RPMI8226 (cell line): ENCODE measurements at regions not wholly inside any gene's neighbourhood (a gene's known extent, or its start where the extent isn't known, plus 50 kb on each side); places are given as distances from the start of the nearest gene placed in this dataset.
"Not testable (repeated sequence)": the region's sequence is repeated elsewhere in the genome, so short reads cannot be mapped to it uniquely, and the experiment has no call there.

ENCODE experiments used
- DNase-seq: peaks from one replicate; pipeline ENCODE4 v3.0.0-alpha.2; 2015

DNA sequence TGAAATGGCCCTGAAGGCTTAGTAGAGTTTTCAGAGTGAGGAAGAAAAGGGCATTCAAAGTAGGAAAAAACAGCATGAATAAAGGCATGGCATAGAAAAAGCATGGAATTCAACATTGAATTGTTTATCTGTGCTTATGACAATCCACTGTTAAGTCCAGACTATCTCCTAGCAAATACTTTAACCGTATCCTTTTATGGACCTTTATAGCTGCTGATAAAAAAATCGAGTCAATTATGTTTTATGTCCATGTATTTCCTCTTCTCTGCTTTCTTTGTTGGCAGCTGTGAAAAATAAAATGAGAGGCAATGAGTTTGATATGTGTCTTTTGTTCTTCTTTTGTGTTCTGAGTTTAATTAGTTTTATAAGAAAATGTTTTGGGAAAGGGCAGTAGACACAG, 70.4 kb downstream of the TDRD15 start:
- no peak for DNase-seq

DNA sequence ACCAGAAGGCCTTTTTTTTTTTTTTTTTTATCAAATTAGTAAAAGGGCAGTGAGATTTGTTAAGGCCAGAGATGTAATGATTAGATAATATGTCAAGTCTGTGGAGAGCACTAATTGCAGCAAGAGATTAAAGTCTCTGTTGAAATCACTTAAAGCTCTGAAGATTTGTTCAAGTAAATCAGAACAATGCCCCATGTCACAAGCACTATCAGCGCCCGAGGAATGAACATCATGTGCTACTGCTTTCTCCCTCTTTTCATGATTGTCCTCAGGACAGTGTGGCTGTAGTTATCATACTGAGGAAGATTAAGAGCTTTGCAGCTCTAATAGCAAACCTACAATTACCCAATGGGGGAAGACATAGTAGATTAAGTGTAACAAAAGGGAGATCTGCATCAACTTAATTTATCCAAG, 71.1 kb downstream of the TDRD15 start:
- no peak for DNase-seq

DNA sequence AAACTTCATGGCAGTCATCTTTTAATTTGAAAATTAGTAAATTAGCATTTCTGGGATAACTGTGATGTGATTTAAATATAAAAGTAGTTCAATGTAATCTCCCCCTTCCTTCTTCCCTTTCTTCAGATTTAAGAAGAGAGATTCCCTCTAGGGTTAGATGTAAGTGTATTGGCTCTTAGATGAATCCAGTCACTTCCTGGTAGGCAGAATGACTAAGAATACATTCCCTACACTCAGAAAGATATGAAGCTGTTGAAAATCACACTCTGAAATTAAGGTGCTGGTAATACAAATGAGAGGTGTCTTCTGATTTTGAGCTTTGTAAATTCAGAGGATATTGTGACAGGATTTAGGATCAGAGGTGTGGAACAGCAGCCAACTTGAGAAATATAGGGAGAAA, 71.6 kb downstream of the TDRD15 start:
- DNase-seq, result no peak

DNA sequence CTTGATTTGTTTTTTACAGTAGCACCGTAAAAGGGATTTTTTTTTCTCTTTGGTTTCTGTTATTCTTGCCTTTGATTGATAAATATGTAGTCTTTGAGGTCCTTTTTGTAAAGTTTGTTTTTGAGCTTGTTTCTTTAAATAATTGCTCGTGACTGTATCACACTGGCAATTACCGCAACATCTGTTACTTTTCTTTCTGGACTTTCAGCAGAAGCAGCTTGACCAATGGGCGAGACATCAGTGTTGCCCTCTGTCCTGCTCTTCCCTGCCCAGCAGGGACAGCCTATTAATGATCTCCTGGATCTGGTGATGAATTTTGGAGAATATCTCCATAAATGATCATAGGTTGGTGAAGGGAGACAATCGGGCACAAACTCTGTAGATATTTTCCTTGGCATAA, 74.9 kb downstream of the TDRD15 start:
- DNase-seq, result no peak

DNA sequence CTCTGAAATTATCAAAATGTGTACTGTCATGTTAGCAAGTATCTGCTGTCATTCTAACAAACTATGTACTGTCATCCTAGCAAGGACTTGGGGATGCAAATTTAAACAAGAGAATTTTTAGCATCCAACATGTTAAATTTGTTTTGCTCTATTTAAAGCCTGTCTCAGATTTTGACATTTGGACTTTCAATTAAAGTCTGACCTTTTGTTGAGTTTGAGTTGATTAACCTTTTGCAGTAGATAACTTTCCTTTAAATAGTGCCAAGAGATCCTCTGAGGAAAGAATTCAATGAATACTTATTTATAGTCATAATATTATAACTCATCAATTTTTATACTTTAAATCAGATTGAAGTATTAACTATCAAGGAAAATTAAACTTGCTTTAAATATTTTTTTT, 80.2 kb downstream of the TDRD15 start:
- DNase-seq, result no peak

- DNase-seq, result not testable (repeated sequence)
Measured at GRCh38 chr2:21214085-21214484, 90.3 kb downstream of the TDRD15 start.

DNA sequence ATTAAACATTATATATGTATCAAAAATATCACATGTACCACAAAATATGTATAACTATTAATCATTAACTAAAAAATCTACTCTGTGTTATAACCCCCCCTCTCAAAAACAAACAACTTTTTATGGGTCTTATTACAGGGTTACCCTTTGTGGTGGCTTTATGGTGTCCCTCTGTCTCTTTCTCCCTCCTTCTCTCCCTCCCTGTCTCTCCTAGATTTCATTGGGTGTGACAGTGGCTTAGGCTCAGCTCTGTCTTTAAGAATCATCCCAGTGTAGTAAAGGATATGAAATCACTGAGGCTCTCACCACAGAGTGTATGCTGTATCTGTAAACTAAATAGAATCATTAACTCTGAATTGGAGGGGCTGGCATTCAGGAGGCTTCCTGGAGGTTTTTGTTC, 93.7 kb downstream of the TDRD15 start:
- DNase-seq, result no peak

GRCh38 chr2:21220930-21221329, 97.2 kb downstream of the TDRD15 start:
- no peak for DNase-seq

DNA sequence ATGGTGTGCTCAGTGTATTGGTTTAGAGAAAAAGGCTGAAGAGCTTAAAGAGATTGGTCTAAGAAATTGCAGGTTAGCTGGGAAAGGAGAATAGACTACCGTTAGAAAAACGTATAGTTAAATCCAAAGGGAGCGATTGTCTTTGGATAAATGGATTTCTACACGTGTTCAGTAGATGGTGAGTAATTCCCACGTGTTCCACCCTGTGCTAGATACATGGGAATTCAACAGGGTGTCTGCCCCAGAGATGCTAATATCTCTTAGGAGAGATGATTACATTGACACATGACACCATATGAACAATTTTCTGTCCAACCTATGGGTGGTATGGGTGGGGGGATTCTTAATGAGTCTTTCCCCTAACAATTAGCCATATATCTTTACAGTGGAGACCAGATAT, 99.8 kb downstream of the TDRD15 start:
- DNase-seq, result no peak

DNA sequence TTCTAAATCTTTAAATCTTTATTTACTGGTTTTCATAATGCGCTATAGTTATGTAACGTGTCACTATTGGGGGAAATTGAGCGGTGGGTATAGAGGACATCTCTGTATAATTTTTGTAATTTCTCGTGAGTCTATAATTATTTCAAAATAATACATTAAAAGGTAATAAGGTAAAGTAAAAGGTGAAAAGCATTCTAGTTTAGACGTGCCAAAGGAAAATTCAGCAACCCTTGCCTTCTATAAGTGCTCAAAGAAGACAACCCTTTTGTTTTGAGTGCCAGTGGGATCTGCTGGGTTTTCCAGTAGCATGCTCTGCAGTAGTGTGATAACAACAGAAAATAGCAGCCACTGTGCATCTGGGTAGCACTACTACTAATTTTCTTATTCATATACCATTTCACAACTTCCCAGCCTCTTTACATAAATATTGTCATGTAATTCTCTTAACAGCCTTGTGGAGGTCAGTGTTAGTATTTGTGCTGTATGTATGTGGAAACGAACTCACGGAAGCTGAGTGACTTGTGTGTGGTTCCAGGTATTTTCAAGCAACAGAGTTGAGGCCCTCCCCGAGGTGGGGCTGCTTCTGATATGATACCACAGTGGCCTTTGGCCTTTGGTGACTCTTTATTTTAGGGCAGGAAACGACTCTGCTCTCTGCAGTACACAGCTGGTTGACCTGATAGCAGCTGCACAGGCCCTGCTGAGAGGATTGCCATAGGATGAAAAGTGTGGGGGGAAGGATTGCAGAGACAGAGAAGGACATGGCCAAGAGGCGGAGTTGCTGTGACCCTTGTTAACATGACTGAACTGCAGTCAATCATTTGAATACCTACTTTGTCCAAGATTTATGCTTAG, 104.5 kb downstream of the TDRD15 start:
- no peak for DNase-seq

DNA sequence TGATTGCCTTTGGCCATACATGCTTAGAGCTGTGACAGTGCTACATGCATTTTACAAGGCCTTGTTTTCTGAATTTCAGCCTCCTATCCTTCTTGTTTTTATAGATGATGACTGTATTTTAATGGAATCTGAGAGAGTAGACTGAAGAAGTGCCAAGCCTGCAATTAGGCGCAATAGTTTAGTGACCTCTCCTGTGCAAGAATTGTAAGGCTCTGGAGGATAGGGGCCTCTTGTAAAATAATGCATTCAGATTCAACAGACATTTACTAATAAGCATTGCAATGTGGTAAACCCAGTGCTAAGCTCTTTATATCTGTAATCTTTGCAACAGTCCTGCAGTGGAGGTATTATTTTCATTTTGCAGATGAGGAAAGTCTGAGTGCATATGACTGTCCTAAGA, 105.5 kb downstream of the TDRD15 start:
- no peak for DNase-seq

DNA sequence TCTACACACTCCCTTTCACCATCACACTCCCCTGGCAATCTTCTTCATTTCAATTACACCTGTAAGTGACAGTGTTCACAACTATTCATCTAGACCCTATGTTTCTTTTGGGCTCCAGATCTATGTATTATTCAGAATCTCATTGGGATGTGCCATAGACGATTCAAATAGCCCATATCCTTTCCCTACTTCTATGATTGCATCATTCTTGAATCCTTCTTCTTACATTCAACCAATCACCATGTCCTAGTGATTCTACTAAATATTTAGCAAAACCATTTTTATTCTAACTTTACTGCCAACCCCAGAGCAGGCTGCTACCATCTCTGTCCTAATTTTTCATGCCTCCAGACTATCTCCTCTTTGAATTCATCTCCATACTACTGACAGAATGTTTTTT, 106.4 kb downstream of the TDRD15 start:
- DNase-seq, result no peak

- no peak for DNase-seq
Measured at GRCh38 chr2:21231985-21232384, 108.2 kb downstream of the TDRD15 start.

- no peak for DNase-seq
Measured at GRCh38 chr2:21233194-21233593, 109.4 kb downstream of the TDRD15 start.

- no peak for DNase-seq
Measured at GRCh38 chr2:21234001-21234400, 110.2 kb downstream of the TDRD15 start.

GRCh38 chr2:21234464-21235120, 110.8 kb downstream of the TDRD15 start:
- DNase-seq, result no peak

DNA sequence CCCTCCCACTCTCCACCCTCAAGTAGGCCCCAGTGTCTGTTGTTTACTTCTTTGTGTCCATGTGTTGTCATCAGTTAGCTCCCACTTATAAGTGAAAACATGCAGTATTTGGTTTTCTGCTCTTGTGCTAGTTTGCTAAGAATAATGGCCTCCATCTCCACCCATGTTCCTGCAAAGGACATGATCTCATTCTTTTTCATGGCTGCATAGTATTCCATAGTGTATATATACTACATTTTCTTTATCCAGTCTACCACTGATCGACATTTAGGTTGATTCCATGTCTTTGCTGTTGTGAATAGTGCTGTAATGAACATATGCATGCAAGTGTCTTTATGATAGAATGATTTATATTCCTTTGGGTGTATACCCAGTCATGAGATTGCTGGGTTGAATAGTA, 116.0 kb downstream of the TDRD15 start:
- not testable (repeated sequence) for DNase-seq

GRCh38 chr2:21244161-21244560, 120.4 kb downstream of the TDRD15 start:
- DNase-seq, result no peak

DNA sequence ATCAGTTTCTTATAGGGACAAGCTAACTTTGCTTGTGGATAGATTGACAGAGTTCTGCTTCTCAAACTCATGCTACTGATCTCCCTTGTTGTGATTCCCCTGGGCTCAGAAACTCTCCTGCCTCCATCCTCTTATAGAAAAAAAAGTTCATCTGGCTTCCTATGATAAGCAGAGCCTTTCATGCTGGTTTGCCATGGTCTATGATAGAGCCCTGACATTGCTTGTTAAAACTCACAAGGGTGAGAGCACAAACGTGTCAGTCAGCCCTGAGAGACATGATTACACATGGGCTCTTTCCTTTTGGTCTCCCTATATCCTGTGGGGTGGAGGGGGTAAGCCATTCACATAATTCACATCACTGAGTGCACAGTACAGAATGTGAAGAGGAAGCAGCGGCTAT, 121.8 kb downstream of the TDRD15 start:
- no peak for DNase-seq

- DNase-seq, result no peak
Measured at GRCh38 chr2:21249367-21249766, 125.6 kb downstream of the TDRD15 start.

DNA sequence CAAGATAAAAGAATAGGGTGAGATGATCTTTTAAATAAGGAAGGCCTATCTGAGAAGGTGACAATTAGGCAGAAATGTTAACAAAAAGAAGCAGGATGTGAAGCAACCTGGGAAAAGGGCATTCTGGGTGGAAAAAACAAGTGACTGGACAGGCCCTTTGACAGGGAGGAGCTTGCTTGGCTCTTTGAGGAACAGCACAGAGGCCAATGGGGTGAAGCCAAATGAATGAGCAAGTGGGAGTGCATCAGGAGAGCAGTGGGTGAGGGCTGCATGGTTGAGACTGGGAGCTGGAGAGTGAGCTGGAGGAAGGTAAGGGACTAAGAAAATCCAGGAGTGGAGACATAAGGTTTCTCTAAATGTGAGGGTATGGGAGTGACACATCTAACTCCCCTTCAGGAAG, 126.9 kb downstream of the TDRD15 start:
- DNase-seq, result no peak

DNA sequence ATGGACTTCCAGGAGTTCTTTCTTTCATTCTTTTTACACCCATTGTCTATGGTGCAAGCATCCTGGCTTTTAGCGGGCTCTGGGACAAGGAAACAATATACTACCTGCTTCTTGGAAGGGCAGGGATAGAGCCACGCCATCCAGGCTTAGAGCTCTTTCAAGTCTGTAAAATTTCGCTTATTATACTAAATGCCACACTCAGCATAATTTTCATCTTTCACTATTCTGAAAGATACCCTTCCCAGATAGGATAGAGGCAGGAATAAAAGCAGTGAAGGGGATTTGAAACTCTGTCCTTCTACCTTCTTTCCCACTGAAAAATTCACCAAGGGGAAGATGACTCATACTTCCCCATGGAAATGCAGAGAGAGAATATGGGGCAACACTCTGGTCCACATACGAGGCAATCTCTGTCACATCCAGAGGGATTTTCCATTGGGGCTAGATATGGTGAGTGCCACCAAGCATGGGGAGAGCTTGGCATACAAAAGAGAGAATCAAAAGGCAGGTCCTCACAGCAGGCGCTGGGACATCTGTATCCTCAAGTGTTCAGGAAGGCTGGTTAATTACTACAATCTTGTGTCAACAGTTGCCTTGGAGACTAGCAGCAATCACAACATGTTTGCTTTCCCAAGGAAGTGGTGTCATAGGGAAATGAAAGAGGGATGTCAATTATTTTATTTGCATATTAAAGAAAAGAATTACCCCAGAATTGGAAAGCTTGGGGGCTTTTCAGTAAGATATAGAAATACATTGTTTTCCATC, 127.6 kb downstream of the TDRD15 start:
- DNase-seq, result no peak

DNA sequence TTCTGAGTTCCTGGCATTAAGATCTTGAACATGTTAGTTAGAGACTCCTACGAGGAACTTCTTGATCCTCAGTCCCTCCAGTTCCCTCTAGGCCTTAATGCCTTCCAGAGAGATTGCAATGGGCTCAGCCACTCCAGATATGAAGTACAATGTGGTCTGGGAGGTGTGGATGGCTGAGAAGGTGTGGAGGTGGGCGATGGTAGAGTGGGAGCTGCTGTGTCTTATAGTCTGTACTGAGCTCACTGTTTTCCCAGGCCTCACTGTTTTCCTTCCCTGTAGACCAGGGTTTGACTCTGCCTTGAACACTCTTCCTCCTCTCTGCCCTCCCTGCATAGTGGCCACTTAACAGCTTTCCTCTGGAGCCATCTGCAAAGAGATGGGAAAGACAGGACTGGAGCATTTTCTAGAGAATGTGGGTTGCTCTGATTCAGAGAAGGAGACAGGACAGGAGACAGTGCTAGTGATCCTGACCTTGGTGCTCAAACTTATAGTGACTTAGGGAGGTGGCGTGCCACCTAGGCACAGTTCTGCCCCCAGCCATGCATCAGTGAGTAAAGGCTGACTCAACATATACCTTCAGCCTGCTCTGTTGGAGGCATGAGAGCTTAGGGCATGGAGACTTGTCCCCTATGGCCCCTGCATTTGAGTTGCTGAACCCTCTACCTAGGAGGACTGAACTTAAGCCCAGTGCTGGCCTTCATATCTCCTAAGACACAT, 129.7 kb downstream of the TDRD15 start:
- no peak for DNase-seq
